ENCODE measurements at regions not wholly inside any gene's neighbourhood (a gene's known extent, or its start where the extent isn't known, plus 50 kb on each side); places are given as distances from the start of the nearest gene placed in this dataset.

DNA sequence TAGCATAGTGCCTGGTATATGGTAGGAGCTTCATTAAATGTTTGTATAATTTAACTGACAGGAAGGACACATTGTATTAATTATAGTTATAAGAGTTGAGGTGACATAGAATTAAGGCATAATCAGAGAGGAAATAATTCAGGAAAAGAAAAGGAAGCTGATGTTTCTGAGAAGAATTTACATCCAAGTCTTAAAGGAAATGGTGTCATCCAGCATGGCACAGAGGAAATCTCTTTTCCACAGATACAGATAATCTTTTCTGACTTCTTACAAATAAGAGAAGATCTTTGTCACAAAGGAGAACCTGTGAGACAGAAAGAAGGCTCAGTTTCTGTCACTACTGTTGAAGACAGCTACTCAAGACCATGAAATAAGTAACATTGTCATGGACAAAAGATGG is 222.5 kb downstream of the GJA1 start:
- TF ChIP-seq EZH2phosphoT487 (IDR thresholded peaks at IDR 0.05), result no peak
- TF ChIP-seq, protein P1, sequence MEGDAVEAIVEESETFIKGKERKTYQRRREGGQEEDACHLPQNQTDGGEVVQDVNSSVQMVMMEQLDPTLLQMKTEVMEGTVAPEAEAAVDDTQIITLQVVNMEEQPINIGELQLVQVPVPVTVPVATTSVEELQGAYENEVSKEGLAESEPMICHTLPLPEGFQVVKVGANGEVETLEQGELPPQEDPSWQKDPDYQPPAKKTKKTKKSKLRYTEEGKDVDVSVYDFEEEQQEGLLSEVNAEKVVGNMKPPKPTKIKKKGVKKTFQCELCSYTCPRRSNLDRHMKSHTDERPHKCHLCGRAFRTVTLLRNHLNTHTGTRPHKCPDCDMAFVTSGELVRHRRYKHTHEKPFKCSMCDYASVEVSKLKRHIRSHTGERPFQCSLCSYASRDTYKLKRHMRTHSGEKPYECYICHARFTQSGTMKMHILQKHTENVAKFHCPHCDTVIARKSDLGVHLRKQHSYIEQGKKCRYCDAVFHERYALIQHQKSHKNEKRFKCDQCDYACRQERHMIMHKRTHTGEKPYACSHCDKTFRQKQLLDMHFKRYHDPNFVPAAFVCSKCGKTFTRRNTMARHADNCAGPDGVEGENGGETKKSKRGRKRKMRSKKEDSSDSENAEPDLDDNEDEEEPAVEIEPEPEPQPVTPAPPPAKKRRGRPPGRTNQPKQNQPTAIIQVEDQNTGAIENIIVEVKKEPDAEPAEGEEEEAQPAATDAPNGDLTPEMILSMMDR (IDR thresholded peaks at IDR 0.05), result no peak
- no peak for TF ChIP-seq EZH2 (IDR thresholded peaks at IDR 0.05)
- no peaks in the 10 kb centered on the region for H3K36me3 Mint-ChIP-seq

GRCh38 chr6:121660277-121660676 is 224.8 kb downstream of the GJA1 start:
- Mint-ChIP-seq H3K27ac (no peak overlapping the region), H3K27me3 (ENCODE audit: insufficient read depth, low read depth) (no peaks in the 10 kb centered on the region), H3K4me3 (no peak overlapping the region), H3K4me1 (no peaks in the 10 kb centered on the region), H3K9me3 (peaks cover 2% of the 10 kb centered on the region), H3K36me3 (no peaks in the 10 kb centered on the region)
- Histone ChIP-seq H3K27ac (no peak overlapping the region), H2AFZ (replicated peaks) (no peak overlapping the region), H3K79me2 (ENCODE audit: low read depth) (no peaks in the 10 kb centered on the region), H3K4me1 (no peaks in the 10 kb centered on the region), H3K4me3 (no peak overlapping the region), H3K36me3 (no peaks in the 10 kb centered on the region), H3K9ac (no peak overlapping the region), H3K9me3 (ENCODE audit: low read depth) (no peaks in the 10 kb centered on the region), H3K4me2 (no peak overlapping the region), H3K27me3 (no peaks in the 10 kb centered on the region), H4K20me1 (ENCODE audit: low read depth) (no peaks in the 10 kb centered on the region), H3F3A (ENCODE audit: low read depth) (no peaks in the 10 kb centered on the region)
- no peak for DNase-seq (ENCODE audit: low spot score)
- TF ChIP-seq, protein P1 (IDR thresholded peaks at IDR 0.05), result no peak
- no peak for TF ChIP-seq EZH2 (IDR thresholded peaks at IDR 0.05)
- TF ChIP-seq EZH2phosphoT487 (IDR thresholded peaks at IDR 0.05), result no peak

More for the DNA sequence above, 222.5 kb downstream of the GJA1 start:
- Mint-ChIP-seq H3K9me3 (peaks cover 2% of the 10 kb centered on the region), H3K27me3 (ENCODE audit: insufficient read depth, low read depth) (no peaks in the 10 kb centered on the region), H3K4me1 (no peaks in the 10 kb centered on the region), H3K27ac (no peak overlapping the region), H3K4me3 (no peak overlapping the region)
- no peaks in the 10 kb centered on the region for H3K27me3 ChIP-seq
- no peaks in the 10 kb centered on the region for H3K36me3 ChIP-seq
- no peaks in the 10 kb centered on the region for H3K9me3 ChIP-seq (ENCODE audit: low read depth)
- H2AFZ ChIP-seq (replicated peaks), result no peak overlapping the region
- H3K27ac ChIP-seq, result no peak overlapping the region
- H3K9ac ChIP-seq, result no peak overlapping the region
- no peak overlapping the region for H3K4me3 ChIP-seq
- no peaks in the 10 kb centered on the region for H3K4me1 ChIP-seq
- H3K4me2 ChIP-seq, result no peak overlapping the region
- no peak for DNase-seq (ENCODE audit: low spot score)
- no peaks in the 10 kb centered on the region for H3F3A ChIP-seq (ENCODE audit: low read depth)
- H3K79me2 ChIP-seq (ENCODE audit: low read depth), result no peaks in the 10 kb centered on the region
- no peaks in the 10 kb centered on the region for H4K20me1 ChIP-seq (ENCODE audit: low read depth)

DNA sequence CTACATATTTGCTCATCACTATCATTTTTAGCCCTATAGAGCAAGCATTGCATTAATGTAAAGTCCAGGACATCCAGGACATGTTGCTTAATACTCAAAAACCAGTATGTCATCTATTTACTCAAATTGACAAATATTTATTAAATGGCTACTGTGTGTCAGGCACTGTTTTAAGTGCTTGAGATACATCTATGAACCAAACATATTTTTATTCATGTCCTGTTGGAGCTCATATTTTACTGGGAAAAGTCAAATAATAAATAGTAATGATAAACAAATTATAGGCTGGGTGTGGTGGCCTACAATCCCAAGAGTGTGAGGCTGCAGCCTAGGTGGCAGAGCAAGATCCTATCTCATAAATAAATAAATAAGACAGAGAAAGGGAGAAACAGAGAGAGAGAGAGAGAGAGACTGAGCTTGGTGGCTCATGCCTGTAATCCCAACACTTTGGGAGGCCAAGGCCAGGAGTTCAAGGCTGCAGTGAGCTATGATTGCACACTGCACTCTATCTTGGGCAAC is 227.9 kb downstream of the GJA1 start:
- H3K79me2 ChIP-seq (ENCODE audit: low read depth), result no peaks in the 10 kb centered on the region
- no peaks in the 10 kb centered on the region for H4K20me1 ChIP-seq (ENCODE audit: low read depth)
- H3K27ac ChIP-seq, result no peak overlapping the region
- no peaks in the 10 kb centered on the region for H3K4me1 ChIP-seq
- Mint-ChIP-seq H3K4me3 (no peak overlapping the region), H3K9me3 (no peaks in the 10 kb centered on the region), H3K4me1 (peaks cover 10% of the 10 kb centered on the region), H3K36me3 (no peaks in the 10 kb centered on the region), H3K27me3 (ENCODE audit: insufficient read depth, low read depth) (peaks cover 2% of the 10 kb centered on the region), H3K27ac (no peak overlapping the region)
- no peaks in the 10 kb centered on the region for H3K9me3 ChIP-seq (ENCODE audit: low read depth)
- H3K4me2 ChIP-seq, result no peak overlapping the region
- no peaks in the 10 kb centered on the region for H3K36me3 ChIP-seq
- no peak overlapping the region for H3K4me3 ChIP-seq
- H3F3A ChIP-seq (ENCODE audit: low read depth), result no peaks in the 10 kb centered on the region
- no peak overlapping the region for H2AFZ ChIP-seq (replicated peaks)
- no peak for TF ChIP-seq EZH2phosphoT487 (IDR thresholded peaks at IDR 0.05)
- TF ChIP-seq, protein P1 (IDR thresholded peaks at IDR 0.05), result no peak
- no peak for TF ChIP-seq EZH2 (IDR thresholded peaks at IDR 0.05)
- H3K27me3 ChIP-seq, result no peaks in the 10 kb centered on the region
- DNase-seq (ENCODE audit: low spot score), result no peak
- H3K9ac ChIP-seq, result no peak overlapping the region

All from neural progenitor cell (in vitro differentiated cells).